SKM-1 treated with dmso at 0.1 percent for 144 hours (cell line): ENCODE measurements at regions not wholly inside any gene's neighbourhood (a gene's known extent, or its start where the extent isn't known, plus 50 kb on each side); places are given as distances from the start of the nearest gene placed in this dataset.
A peak's percentile ranks its signal among the peaks of the same experiment; 100 is the strongest.

Experiments used
- DNase-seq: peaks from one replicate; lab custom pipeline; 2025; ENCODE audit not compliant: unreplicated experiment; lab: John Stamatoyannopoulos, UW

DNA sequence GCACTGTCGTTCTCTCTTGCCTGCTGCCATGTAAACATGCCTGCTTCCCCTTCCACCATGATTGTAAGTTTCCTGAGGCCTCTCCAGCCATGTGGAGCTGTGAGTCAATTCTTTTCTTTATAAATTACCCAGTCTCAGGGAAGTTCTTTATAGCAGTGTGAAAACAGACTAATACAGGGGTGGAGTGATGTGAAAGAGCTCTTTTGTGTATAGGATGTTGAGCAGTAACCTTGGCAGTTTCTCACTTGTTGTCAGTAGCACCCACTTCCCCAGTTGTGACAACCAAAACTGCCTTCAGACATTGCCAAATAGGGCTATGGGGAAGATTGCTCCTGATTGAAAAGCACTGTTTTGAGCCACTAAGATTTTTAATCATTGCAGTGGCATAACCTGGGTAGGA, 552.2 kb upstream of the ZNF462 start:
- DNase-seq = peak; percentile 35

DNA sequence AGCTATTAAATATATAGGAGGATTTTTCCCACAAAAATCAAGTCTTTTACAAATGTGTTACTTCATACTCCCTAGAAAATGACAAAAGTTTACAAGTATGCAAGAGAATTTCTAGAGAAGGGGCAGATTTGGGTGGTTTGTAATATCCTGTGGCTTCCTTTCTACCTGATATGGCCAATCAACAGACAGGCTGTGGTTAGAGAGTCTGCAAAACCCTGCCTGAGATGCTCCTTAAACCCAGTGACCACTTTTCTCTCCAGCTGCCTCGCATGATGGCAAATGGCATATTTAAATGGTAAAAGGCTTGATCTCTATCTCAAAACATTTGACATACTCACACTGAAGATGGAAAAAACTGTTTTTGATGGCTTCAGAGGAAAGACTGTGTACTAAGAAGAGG, 550.1 kb upstream of the ZNF462 start:
- DNase-seq = no peak

DNA sequence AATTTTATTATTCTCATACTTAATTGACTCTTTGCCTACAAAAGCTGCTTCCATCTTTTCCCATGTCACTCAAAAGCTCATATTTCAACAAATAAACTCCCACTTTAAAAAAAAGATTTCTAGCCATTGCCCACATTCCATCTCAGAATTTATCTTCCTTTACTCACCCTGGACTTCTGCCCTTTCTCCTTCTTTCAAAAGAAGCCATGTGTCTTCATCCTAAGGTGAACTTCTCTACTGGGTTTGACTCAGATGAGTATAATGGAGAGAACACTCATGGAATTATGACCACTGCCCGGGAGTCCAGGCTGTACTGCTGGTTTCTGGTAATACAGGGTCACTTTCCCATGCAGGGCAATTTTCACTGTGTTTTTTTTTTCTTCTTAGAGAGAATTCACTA, 548.5 kb upstream of the ZNF462 start:
- DNase-seq = no peak

DNA sequence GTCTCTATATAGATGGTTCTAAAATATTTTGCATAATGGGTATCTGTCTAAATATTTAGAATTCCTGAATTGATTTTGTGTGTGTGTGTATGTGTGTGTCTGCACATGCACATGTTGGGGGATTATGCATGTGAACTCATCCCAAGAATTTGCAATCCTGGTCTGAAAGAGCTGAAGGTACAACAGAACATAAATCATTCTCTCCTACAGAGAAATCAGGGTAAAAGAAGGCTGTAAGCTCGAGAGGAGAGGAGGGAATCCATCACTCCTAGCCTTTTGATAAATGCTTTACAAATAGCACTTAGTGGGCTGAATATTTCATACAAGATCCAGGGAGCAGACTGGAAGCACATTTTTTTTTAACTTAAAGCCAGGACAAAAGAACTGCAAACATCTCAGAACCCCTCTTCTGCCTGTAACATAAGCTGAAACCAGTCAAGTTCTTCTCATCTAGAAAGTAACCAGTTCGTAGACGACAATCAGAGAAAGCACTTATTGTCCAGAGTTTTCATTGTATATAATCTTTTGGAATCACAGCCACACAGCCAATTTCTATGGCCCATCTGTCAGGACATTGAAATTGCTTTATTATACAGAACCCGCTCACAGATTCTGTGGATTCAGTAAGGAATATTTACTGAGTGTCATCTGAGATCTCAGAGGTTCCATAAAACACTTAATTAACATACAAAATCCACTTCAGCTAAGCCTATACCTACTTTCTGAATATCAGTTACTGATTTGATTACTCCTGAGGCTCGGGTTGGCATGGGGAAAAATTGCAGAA, 541.4 kb upstream of the ZNF462 start:
- DNase-seq = no peak

DNA sequence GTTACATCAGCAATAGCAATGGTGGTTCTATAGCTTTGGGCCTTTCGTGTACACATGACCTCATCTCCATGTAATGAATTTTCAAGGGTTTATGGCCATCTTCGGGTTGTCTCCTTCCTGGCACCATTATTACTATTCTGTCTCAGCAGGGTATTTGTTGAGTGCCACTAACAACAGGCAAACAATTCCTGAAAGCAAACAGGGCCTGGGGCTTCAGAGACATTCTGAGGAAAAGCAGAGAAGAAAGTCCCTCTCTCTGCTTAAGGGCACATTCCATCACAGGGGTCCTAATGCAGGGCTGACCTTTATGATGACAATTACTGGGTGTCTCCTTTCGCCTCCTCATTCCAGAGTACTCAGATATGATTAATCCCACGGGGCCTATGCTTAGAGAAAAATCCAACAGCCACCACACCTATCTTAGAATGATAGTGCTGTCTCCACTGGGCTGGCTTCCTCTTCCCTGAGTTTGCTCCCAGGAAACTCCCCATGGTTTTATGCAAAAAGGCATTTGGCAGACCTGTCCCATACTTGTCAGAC, 540.2 kb upstream of the ZNF462 start:
- no peak for DNase-seq

DNA sequence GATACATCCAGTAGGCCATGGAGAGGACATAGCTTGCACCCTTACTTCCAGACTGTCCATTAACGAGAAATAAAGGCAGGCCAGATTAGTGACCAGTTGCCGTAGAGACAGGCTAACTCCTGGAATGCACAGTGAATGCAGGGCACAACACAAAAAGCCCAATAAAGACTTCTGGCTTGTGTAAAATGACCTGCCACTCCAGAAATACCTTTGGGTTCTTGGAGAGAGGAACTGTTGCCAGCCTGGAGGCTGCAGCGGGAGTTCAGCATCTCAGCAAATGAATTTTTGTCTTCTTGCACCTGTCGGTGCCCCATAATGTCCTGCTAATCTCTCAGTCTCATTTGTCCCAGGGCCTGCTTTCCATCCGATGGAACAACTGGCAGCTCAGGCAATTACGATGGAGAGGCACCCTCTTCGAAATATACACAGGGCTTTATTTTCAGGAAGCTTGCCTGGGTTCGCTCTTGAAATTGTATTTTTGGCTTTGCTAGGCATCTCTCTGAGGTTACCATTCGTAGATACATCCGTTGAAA, 538.8 kb upstream of the ZNF462 start:
- DNase-seq = no peak

DNA sequence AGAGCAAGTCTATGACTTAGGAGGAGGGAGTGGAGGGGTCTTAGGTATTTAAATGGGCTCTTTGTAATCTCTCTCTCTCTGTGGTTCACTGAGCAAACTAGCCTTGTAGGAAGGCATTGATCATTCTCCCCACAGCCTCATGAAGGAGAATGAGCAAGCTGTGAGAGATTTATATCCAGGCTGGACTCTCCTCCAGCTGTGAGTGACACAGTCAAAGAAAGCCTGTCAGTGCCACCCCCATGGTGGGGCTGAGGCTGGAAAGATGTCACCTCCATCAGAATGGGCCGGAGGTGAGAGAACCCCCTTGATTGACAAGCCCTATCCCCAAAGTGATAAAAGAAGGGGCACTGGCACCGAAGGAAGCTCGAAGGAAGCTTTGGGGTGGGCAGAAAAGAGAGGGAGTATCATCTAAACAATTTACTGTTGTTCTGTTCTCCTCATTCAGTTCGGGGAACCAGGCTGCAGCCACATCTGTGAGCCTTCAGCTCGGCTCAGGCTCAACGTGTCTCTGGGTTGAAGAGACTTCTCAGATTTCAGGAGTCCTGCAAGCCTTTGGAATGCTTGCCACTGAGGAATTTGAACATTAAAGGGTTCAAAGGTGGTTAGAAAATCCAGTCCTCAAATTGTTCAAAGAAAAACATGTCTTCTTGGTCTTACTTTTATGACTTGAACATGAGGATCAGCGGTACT, 538.2 kb upstream of the ZNF462 start:
- DNase-seq = no peak

DNA sequence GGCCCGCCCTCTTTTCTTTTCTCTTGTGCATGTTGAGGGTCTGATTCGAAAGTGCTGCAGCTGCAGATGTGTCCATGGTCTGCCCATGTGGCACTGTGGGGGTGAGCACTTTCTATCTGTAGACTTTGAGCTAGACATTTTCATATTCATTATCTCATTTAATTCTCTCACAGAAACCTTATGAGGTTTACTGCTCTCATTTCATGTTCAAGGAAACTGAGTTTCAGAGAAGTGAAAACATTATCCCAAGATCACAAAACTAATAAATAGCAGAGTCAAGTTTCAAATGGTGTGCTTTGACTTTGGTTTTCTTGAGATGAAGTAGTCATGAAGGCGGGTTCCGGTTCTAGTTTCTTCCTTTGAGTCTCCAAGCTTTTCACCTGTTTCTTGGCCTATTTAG, 536.5 kb upstream of the ZNF462 start:
- DNase-seq = no peak

DNA sequence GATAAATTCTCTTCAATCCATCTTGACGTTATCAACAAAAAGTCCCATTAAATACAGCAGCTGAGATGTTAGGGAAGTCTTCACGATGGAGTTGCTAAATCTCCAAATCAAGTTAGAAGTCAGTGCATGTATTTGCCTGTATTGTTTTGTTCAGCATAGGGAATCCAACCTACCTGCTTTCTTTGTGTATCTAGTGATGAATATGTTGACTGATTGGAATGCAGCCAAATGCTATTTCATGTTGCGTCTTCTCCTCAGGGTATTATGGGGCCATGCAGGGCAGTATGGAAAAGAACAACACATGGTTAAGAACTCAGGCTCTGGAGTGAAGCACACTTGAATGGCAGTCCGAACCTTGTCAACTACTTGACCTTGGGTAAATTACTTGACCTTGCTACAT, 529.5 kb upstream of the ZNF462 start:
- DNase-seq = no peak

DNA sequence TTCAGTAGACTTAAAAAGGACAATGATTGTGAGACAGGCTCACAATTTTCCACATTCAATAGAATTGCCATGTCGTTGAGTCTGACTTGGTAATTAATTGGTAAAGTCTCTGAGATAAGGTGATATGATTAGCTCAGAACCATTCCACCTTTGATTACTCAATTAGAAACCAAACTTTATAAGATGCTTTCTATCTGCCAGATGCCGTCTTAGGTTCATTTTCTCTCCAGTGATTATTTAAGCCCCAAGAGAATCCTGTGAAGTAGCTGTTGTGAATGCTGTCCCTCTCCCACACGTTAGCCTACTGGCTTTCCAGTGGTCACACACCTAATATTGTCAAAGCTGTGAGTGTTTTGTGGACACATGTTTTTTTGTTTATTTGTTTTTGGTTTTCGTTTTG, 528.9 kb upstream of the ZNF462 start:
- DNase-seq = no peak

DNA sequence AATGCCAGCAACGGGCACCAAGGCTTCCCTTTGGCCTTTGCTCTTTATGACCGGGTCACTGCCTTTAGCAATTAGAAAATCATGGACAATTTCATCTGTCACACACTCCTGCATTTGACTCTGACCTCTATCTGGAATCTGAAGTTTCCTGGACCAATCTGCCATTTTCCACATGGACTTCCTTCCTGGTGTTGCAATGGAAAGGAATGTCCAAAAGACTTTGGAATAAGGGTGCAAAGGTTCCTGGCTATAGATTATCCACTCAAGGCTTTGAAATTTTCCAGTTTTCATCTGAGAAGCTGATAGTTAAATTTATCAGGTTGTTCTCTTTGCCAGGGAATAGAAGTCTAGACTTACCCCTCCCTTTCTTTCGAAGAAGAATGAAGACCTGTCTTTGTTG, 523.1 kb upstream of the ZNF462 start:
- DNase-seq = no peak

DNA sequence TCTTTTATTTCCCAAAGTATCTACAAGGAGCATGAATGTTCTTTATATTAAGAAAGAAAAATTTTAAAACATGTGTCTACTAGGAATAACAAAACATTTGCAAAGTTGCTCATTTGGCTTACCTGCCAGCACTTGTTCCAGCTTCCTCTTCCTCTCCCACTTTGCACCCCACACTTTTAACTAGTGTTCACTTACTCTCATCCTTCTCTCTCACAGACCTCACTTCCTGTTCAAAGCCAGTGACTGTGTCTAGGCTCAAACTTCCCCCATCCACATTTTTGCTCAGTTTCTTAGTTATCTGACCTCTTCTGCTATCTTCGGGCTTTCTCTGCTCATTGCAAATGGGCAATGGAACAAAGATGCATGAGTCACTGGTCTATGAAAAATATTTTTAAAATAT, 512.2 kb upstream of the ZNF462 start:
- DNase-seq = peak; percentile 36

DNA sequence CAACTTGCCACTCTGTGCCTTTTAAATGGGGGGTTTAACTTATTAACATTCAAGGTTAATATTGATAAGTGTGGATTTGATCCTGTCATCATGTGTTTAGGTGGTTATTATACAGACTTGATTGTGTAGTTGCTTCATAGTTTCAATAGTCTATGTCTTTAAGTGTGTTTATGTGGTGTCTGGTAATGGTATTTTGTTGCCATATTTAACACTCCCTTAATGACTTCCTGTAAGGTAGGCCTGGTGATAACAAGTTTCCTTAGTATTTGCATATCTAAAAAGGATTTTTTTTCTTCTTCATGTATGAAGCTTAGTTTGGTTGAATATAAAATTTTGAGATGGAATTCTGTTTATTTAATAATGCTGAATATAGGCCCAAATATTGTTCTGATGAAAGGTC, 506.0 kb upstream of the ZNF462 start:
- no peak for DNase-seq

DNA sequence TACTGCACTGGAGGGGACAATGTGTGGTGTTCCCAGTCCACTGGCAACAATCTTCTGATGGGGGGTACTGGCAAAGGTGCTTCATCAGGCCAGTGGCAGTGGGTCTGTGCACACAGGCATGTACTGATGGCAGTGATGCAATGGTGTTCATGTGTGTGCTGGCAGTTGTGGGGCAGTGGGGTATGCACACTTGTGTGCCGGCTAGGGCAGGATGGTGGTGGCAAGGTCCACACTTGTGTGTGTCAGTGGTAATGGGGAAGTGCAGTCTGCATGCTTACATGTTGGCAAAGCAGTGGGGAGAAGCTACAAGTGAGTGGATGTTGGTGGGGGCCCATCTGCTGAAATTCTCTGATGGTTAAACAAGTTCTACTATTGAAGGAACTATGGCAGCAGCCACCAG, 504.6 kb upstream of the ZNF462 start:
- no peak for DNase-seq

DNA sequence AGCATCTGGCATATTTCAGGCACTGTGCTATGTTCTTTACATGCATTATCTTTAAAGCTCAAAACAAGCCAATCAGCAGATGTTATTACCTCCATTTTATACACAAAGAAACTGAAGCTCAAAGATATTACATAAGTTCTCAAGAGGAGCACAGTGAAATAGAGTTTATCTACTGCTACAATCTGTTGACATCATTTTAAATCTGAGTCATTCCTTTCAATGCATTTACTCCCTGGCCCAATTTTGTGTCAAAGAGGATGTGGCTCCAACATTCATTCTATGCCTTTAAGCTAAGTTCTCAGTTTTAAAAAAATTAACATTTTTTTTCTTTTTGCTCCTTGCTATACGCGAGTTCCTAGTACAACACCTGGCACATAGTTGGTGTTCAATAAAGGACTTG, 486.3 kb upstream of the ZNF462 start:
- no peak for DNase-seq

DNA sequence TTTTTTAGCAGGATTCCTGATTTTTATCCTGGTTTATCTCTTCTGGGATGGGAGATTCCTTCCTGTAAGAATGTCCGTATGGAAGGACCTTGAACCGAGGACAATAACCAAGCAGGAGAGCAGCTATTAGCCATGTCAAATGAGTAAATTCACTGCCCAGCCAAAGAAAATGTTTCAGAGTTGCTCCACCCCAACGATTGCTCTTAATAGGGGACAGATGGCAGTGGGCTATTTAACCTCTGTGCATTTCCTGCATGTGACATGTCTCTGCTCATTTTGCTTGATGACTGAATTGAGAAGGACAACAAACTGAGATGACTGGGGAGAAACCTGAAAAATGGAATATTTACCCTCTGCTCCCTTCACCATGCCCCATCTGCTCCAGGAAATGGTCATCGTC, 479.9 kb upstream of the ZNF462 start:
- no peak for DNase-seq

DNA sequence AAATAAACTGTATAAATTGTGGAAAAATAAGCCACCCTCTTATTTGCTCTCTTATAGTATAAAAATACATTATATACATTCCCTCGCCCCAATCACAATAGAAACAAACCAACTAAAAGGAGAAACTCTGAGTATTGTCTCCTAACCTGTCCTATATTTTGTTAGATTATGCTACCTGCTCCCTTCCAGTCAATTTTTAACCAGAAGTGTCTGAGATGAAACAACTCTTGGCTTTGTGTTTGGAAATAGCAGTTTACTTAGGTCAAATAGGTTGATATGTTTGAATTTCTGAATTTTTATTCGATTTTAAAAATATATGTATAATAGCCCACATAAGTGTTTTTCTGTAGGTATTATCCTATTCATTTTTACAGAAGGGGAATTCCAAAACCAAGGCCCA, 475.0 kb upstream of the ZNF462 start:
- DNase-seq = no peak

DNA sequence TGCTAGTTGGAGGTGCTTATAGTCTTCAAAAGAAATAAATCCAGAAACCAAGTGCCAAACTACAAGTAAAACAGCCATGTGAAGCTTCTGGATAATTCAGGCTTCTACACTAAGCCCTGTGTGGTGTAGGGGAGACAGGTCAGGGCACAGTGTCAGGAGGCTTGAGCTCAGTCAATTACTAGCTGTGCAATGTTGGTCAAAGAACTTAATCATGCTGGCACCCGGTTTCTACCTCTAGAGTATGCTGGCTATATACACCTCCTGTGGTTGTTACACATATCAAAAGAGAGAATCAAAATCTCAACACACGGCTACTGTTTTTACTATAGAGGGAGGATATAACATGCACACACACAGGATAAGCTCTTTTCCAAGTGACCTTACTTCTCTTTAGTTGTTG, 469.7 kb upstream of the ZNF462 start:
- DNase-seq = no peak

DNA sequence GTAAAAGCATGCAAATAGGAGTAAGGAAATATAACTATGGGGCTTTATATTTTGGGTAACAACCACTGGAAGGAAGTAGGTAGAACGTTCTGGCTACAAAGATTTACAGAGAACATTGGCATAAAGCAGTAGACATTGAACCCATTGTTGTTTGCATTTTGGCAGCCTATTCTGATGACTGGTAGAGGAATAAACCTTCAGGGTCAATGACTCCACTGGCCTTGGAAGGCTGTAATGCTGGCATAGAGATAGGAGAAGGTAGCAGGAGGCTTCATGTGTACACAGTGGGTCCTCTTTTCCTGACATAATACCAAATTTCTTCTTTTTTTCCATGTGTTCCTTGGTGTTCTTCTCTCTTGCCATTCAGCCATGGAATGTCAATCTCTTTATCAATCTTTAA, 462.8 kb upstream of the ZNF462 start:
- DNase-seq = no peak

DNA sequence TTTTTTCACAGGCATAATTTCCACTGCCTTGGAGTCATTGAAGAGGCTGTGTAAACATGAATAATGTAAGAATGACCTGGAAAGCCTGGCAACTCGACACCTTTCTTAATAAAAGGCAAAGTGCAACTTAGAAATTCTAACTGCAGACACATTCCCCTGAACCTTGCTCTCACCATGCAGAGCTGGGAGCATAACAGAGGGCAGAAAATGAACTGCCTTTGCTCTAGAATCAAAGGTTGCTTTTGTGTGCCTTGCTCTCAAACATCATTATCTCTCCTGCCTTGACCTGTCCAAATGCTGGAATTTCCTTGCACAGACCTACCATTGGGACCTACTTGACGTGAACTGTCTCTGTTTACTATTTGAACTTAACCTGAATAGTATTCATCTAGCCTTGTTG, 462.0 kb upstream of the ZNF462 start:
- DNase-seq = no peak

DNA sequence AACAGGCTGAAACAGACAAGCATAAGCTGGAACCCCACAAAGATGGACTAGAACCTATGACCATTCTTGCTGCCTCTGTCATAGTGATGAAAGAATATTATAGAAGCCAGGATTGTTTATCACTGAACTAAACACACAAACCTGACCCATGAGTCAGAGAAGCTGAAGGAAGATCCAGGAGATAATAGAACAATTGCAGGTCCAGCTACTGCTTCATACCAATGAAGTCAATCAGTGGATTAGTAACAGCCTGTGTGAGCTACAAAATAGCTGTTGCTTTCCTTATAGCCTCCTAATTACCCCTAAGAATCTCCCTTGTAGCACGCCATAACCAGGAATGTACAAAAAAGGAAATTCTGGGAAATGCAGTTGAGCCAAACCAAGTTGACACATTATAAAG, 459.9 kb upstream of the ZNF462 start:
- DNase-seq = no peak

DNA sequence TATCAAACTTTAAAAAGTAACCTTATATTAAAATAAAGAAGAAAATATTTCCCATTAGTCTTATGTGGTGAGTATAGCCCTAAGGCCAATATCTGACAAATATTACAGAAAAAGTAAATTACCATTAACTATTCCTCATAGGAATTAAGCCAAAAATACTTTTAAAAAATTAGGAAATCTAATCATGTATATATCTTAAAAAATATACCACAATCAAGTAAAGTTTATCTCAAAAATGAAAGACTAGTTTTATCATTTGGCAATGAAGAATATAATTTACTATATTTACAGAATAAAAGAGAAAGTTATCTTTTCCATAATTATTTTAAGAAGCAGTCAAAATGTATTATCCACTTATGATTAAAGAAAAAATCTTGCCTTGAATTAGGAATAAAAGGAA, 458.8 kb upstream of the ZNF462 start:
- DNase-seq = no peak
